GM23338 (cell line): ENCODE measurements at regions not wholly inside any gene's neighbourhood (a gene's known extent, or its start where the extent isn't known, plus 50 kb on each side); places are given as distances from the start of the nearest gene placed in this dataset.

Experiments used
- CTCF ChIP-seq, 2 experiments: fragments of 200-600 bp in 1 of 2; sonication (generic) in 1 of 2; conservative IDR thresholded peaks; 2 replicates each; pipeline versions ENCODE4 v1.5.1 to v1.6.1; 2016 to 2017; ENCODE audit warnings: antibody characterized with exemption in 2 of 2, low read depth in 2 of 2, mild to moderate bottlenecking in 2 of 2, moderate library complexity in 1 of 2
- EZH2 ChIP-seq: fragments of 200-600 bp; sonication (generic); IDR thresholded peaks from one replicate; pipeline ENCODE4 v1.8.0; 2017; ENCODE audit warnings: antibody characterized with exemption, mild to moderate bottlenecking, low read depth; ENCODE audit not compliant: unreplicated experiment
- REST ChIP-seq: IDR thresholded peaks from one replicate; pipeline ENCODE4 v1.6.1; 2018; ENCODE audit warnings: antibody characterized with exemption; ENCODE audit not compliant: unreplicated experiment

GRCh38 chr11:133663135-133663985 is 131.1 kb upstream of the OPCML start:
- TF ChIP-seq CTCF (conservative IDR thresholded peaks at IDR 0.05; ENCODE audit: low read depth in 2 of 2) (no peak), REST (no peak), EZH2 (no peak)
